ENCODE measurements at regions not wholly inside any gene's neighbourhood (a gene's known extent, or its start where the extent isn't known, plus 50 kb on each side); places are given as distances from the start of the nearest gene placed in this dataset.

GRCh38 chr6:88490195-88490907, 324.2 kb upstream of the CNR1 start:
- RAD21 ChIA-PET (ENCODE audit: unreplicated experiment): interaction anchor here (1.1 to 1.5 kb wide), 2 partner anchors 658 to 1098 kb away, joined by 3 read pairs; no protein-coding TSS in a partner anchor
- BruUV-seq (replicated peaks): no TSS peak
- Histone ChIP-seq H3K79me2 (ENCODE audit: control insufficient read depth, insufficient read depth, low read length) (no peaks in the 10 kb centered on the region), H3K9me3 (replicated peaks; ENCODE audit: control insufficient read depth, insufficient read depth, low read length) (peaks cover 2% of the 10 kb centered on the region; the same call in 2 of the 3 replicates), H3K36me3 (ENCODE audit: control insufficient read depth in 2 of 2, insufficient read depth in 2 of 2, low read length in 1 of 2) (no peaks in the 10 kb centered on the region), H3K4me3 (no peak overlapping the region), H3K27ac (ENCODE audit: control insufficient read depth, insufficient read depth) (no peak overlapping the region), H3K4me1 (ENCODE audit: control insufficient read depth, insufficient read depth, low read length) (peaks cover 16% of the 10 kb centered on the region), H3K9ac (ENCODE audit: control insufficient read depth, insufficient read depth, low read length) (no peak overlapping the region), H2AFZ (ENCODE audit: control insufficient read depth, low read depth, low read length) (no peak overlapping the region; the same call in 1 of the 2 replicates), H4K20me1 (ENCODE audit: control insufficient read depth, insufficient read depth) (no peaks in the 10 kb centered on the region), H3K4me2 (ENCODE audit: control insufficient read depth, insufficient read depth) (no peak overlapping the region), H3K27me3 (replicated peaks in 1 of 2; ENCODE audit: control insufficient read depth in 2 of 2, insufficient read depth in 2 of 2, low read length in 1 of 2) (no peaks in the 10 kb centered on the region)
- WGBS (ENCODE audit: insufficient coverage, insufficient replicate concordance, low lambda C conversion rate, missing lambda C conversion rate): 64% methylated on average over 6 of the region's 6 CpGs
- in situ Hi-C loops (cut with MboI): no loop called here
- TF ChIP-seq ZNF274 (IDR thresholded peaks at IDR 0.05; ENCODE audit: insufficient read depth, insufficient read length) (no peak), CHD1 (IDR thresholded peaks at IDR 0.05; ENCODE audit: low read depth, low read length) (no peak), E4F1 (IDR thresholded peaks at IDR 0.05; ENCODE audit: borderline replicate concordance, partially characterized antibody) (no peak), PAX8 (IDR thresholded peaks at IDR 0.05) (no peak), NKRF (conservative IDR thresholded peaks at IDR 0.05) (no peak)
- intact Hi-C loops (cut with micrococcal nuclease; ENCODE audit: unreplicated experiment): loop anchor here (5.0 to 10.0 kb wide), 5 partner anchors 48 to 786 kb away; partner anchors contain the start of gene AKIRIN2
- CTCF ChIA-PET: interaction anchor here (0.6 to 1.1 kb wide), 4 partner anchors 45 to 731 kb away, joined by 3 to 7 read pairs (median 3); no protein-coding TSS in a partner anchor
- ATAC-seq (no peak), DNase-seq (ENCODE audit: low read depth, low spot score) (no peak), FAIRE-seq (no peak)
- SMC1A ChIA-PET (ENCODE audit: uncharacterized antibody, unreplicated experiment): interaction anchor here (0.6 to 7.9 kb wide), 14 partner anchors 29 to 1102 kb away, joined by 3 to 48 read pairs (median 4); no protein-coding TSS in a partner anchor
- POLR2A ChIA-PET: interaction anchor here (0.6 to 1.2 kb wide), 3 partner anchors 9 to 160 kb away, joined by 3 to 5 read pairs (median 5); no protein-coding TSS in a partner anchor
